ENCODE measurements at regions not wholly inside any gene's neighbourhood (a gene's known extent, or its start where the extent isn't known, plus 50 kb on each side); places are given as distances from the start of the nearest gene placed in this dataset.
"Not testable (repeated sequence)": the region's sequence is repeated elsewhere in the genome, so short reads cannot be mapped to it uniquely, and the experiment has no call there.

- no peak for DNase-seq
Observed at GRCh38 chr2:16390561-16390960, 275.1 kb downstream of the CYRIA start.

- DNase-seq = no peak
Observed at GRCh38 chr2:16389611-16390010, 276.0 kb downstream of the CYRIA start.

GRCh38 chr2:16388199-16388830, 277.3 kb downstream of the CYRIA start:
- DNase-seq = not testable (repeated sequence)

GRCh38 chr2:16387461-16387984, 278.1 kb downstream of the CYRIA start:
- DNase-seq = no peak

GRCh38 chr2:16386431-16386830, 279.2 kb downstream of the CYRIA start:
- no peak for DNase-seq

- DNase-seq = no peak
Observed at GRCh38 chr2:16386031-16386430, 279.6 kb downstream of the CYRIA start.

- DNase-seq = no peak
Observed at GRCh38 chr2:16385341-16385740, 280.3 kb downstream of the CYRIA start.

GRCh38 chr2:16383411-16383810, 282.2 kb downstream of the CYRIA start:
- no peak for DNase-seq

GRCh38 chr2:16382451-16382850, 283.2 kb downstream of the CYRIA start:
- DNase-seq = no peak

- no peak for DNase-seq
Observed at GRCh38 chr2:16381511-16381910, 284.1 kb downstream of the CYRIA start.

GRCh38 chr2:16379901-16380300, 285.7 kb downstream of the CYRIA start:
- not testable (repeated sequence) for DNase-seq

- DNase-seq = not testable (repeated sequence)
Observed at GRCh38 chr2:16379061-16379460, 286.6 kb downstream of the CYRIA start.

- no peak for DNase-seq
Observed at GRCh38 chr2:16378031-16378430, 287.6 kb downstream of the CYRIA start.

GRCh38 chr2:16375981-16376380, 289.7 kb downstream of the CYRIA start:
- DNase-seq = no peak

GRCh38 chr2:16375351-16375750, 290.3 kb downstream of the CYRIA start:
- no peak for DNase-seq

- DNase-seq = no peak
Observed at GRCh38 chr2:16374671-16375070, 291.0 kb downstream of the CYRIA start.

- no peak for DNase-seq
Observed at GRCh38 chr2:16373341-16373740, 292.3 kb downstream of the CYRIA start.

GRCh38 chr2:16371751-16372150, 293.9 kb downstream of the CYRIA start:
- DNase-seq = no peak

GRCh38 chr2:16368951-16369350, 296.7 kb downstream of the CYRIA start:
- DNase-seq = no peak

GRCh38 chr2:16368328-16368727, 297.3 kb downstream of the CYRIA start:
- no peak for DNase-seq

GRCh38 chr2:16365366-16365765, 300.3 kb downstream of the CYRIA start:
- DNase-seq = no peak

- no peak for DNase-seq
Observed at GRCh38 chr2:16363581-16363980, 302.1 kb downstream of the CYRIA start.

GRCh38 chr2:16362611-16363010, 303.0 kb downstream of the CYRIA start:
- DNase-seq = no peak

- DNase-seq = no peak
Observed at GRCh38 chr2:16361261-16361995, 304.2 kb downstream of the CYRIA start.
